ENCODE measurements at regions not wholly inside any gene's neighbourhood (a gene's known extent, or its start where the extent isn't known, plus 50 kb on each side); places are given as distances from the start of the nearest gene placed in this dataset.

DNA sequence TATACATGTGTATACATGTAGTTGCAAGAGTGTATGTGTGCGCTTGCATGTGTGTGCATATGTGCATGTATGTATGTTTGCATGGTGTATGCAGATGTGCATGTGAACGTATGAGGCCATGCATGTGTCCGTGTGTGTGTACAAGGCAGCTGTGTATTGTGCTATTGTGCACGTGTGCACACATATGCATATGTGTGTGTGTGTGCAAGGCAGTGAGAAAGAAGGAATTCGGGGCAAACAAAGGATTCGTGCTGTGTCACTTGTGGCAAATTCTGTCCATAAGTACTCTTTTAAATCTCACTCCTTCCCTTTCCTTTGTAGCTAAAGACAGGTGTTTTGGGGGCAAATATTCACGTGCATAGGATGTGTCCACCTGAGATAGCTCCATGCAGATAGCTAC is 227.1 kb downstream of the VRK1 start:
- Mint-ChIP-seq H3K27ac (no peak overlapping the region), H3K9me3 (no peaks in the 10 kb centered on the region), H3K27me3 (ENCODE audit: insufficient read depth) (peaks cover 17% of the 10 kb centered on the region), H3K36me3 (ENCODE audit: low read depth) (no peaks in the 10 kb centered on the region), H3K4me1 (peaks cover 17% of the 10 kb centered on the region), H3K4me3 (no peak overlapping the region)
- no peaks in the 10 kb centered on the region for H3K9me3 ChIP-seq (ENCODE audit: control insufficient read depth, low read length)
- peaks cover 3% of the 10 kb centered on the region for H3K4me1 ChIP-seq (ENCODE audit: control insufficient read depth, insufficient read depth, low read length)
- peaks cover 8% of the 10 kb centered on the region for H3K27me3 ChIP-seq (ENCODE audit: control insufficient read depth, insufficient read depth, low read length, poor library complexity, severe bottlenecking)
- no peak overlapping the region for H3K9ac ChIP-seq (ENCODE audit: extremely low read depth, low read length, poor library complexity, severe bottlenecking)
- H3K4me3 ChIP-seq (ENCODE audit: low read length) = no peak overlapping the region
- WGBS, 2 experiments (ENCODE audit: insufficient coverage in 1 of 2, insufficient read length in 1 of 2) = 86 to 100% methylated on average over 3 to 7 of the region's 7 CpGs
- peak; percentile 20 for DNase-seq
- no peaks in the 10 kb centered on the region for H3K36me3 ChIP-seq (ENCODE audit: control insufficient read depth, insufficient read depth, low read length)
- TF ChIP-seq, protein P1, sequence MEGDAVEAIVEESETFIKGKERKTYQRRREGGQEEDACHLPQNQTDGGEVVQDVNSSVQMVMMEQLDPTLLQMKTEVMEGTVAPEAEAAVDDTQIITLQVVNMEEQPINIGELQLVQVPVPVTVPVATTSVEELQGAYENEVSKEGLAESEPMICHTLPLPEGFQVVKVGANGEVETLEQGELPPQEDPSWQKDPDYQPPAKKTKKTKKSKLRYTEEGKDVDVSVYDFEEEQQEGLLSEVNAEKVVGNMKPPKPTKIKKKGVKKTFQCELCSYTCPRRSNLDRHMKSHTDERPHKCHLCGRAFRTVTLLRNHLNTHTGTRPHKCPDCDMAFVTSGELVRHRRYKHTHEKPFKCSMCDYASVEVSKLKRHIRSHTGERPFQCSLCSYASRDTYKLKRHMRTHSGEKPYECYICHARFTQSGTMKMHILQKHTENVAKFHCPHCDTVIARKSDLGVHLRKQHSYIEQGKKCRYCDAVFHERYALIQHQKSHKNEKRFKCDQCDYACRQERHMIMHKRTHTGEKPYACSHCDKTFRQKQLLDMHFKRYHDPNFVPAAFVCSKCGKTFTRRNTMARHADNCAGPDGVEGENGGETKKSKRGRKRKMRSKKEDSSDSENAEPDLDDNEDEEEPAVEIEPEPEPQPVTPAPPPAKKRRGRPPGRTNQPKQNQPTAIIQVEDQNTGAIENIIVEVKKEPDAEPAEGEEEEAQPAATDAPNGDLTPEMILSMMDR (conservative IDR thresholded peaks at IDR 0.05) = no peak
- no peak overlapping the region for H3K27ac ChIP-seq (ENCODE audit: low read depth, low read length)

- Histone ChIP-seq H3K9me3 (ENCODE audit: control insufficient read depth, low read length) (no peaks in the 10 kb centered on the region), H3K27me3 (ENCODE audit: control insufficient read depth, insufficient read depth, low read length, poor library complexity, severe bottlenecking) (peaks cover 8% of the 10 kb centered on the region), H3K36me3 (ENCODE audit: control insufficient read depth, insufficient read depth, low read length) (no peaks in the 10 kb centered on the region), H3K27ac (ENCODE audit: low read depth, low read length) (no peak overlapping the region), H3K9ac (ENCODE audit: extremely low read depth, low read length, poor library complexity, severe bottlenecking) (no peak overlapping the region), H3K4me3 (ENCODE audit: low read length) (no peak overlapping the region), H3K4me1 (ENCODE audit: control insufficient read depth, insufficient read depth, low read length) (peaks cover 3% of the 10 kb centered on the region)
- TF ChIP-seq, protein P1 (conservative IDR thresholded peaks at IDR 0.05) = no peak
- no peak overlapping the region for H3K27ac Mint-ChIP-seq
- DNase-seq = peak; percentile 75
- peaks cover 17% of the 10 kb centered on the region for H3K4me1 Mint-ChIP-seq
- no peaks in the 10 kb centered on the region for H3K36me3 Mint-ChIP-seq (ENCODE audit: low read depth)
- H3K27me3 Mint-ChIP-seq (ENCODE audit: insufficient read depth) = peaks cover 17% of the 10 kb centered on the region
- no peaks in the 10 kb centered on the region for H3K9me3 Mint-ChIP-seq
- H3K4me3 Mint-ChIP-seq = peak overlapping the region; percentile 33
- 43 to 50% methylated on average over 16 of the region's 16 CpGs for WGBS, 2 experiments (ENCODE audit: insufficient coverage in 1 of 2, insufficient read length in 1 of 2)
Observed at GRCh38 chr14:97025722-97026121, 228.5 kb downstream of the VRK1 start.

GRCh38 chr14:97027256-97027999 is 230.2 kb downstream of the VRK1 start:
- DNase-seq = no peak
- Histone ChIP-seq H3K27me3 (ENCODE audit: control insufficient read depth, insufficient read depth, low read length, poor library complexity, severe bottlenecking) (peaks cover 25% of the 10 kb centered on the region), H3K4me3 (ENCODE audit: low read length) (no peak overlapping the region), H3K9me3 (ENCODE audit: control insufficient read depth, low read length) (peaks cover 8% of the 10 kb centered on the region), H3K27ac (ENCODE audit: low read depth, low read length) (no peak overlapping the region), H3K9ac (ENCODE audit: extremely low read depth, low read length, poor library complexity, severe bottlenecking) (no peak overlapping the region), H3K4me1 (ENCODE audit: control insufficient read depth, insufficient read depth, low read length) (peaks cover 3% of the 10 kb centered on the region), H3K36me3 (ENCODE audit: control insufficient read depth, insufficient read depth, low read length) (no peaks in the 10 kb centered on the region)
- Mint-ChIP-seq H3K4me3 (no peak overlapping the region), H3K36me3 (ENCODE audit: low read depth) (no peaks in the 10 kb centered on the region), H3K27ac (no peak overlapping the region), H3K9me3 (no peaks in the 10 kb centered on the region), H3K27me3 (ENCODE audit: insufficient read depth) (peaks cover 30% of the 10 kb centered on the region), H3K4me1 (peaks cover 17% of the 10 kb centered on the region)
- TF ChIP-seq, protein P1 (conservative IDR thresholded peaks at IDR 0.05) = no peak
- WGBS, 2 experiments (ENCODE audit: insufficient coverage in 1 of 2, insufficient read length in 1 of 2) = 75 to 77% methylated on average over 5 to 12 of the region's 12 CpGs

Data from endodermal cell (in vitro differentiated cells).